H7 (cell line): ENCODE measurements at regions not wholly inside any gene's neighbourhood (a gene's known extent, or its start where the extent isn't known, plus 50 kb on each side); places are given as distances from the start of the nearest gene placed in this dataset.
"Not testable (repeated sequence)": the region's sequence is repeated elsewhere in the genome, so short reads cannot be mapped to it uniquely, and the experiment has no call there.

Experiments
- DNase-seq: peaks from one replicate; pipeline ENCODE4 v3.0.0; 2012
- H3K27me3 ChIP-seq: 2 replicates; pipeline ENCODE4 v1.6.0; 2011; ENCODE audit warnings: mild to moderate bottlenecking, low read length; ENCODE audit not compliant: control insufficient read depth, insufficient read depth
- H3K36me3 ChIP-seq: replicated peaks from 2 replicates; pipeline ENCODE4 v1.5.1; 2011; ENCODE audit warnings: low read length; ENCODE audit not compliant: control insufficient read depth, insufficient read depth
- H3K4me3 ChIP-seq: 2 replicates; pipeline ENCODE4 v1.5.1; 2011; ENCODE audit warnings: low read depth, mild to moderate bottlenecking, control low read depth, low read length, moderate library complexity; ENCODE audit not compliant: insufficient read depth

DNA sequence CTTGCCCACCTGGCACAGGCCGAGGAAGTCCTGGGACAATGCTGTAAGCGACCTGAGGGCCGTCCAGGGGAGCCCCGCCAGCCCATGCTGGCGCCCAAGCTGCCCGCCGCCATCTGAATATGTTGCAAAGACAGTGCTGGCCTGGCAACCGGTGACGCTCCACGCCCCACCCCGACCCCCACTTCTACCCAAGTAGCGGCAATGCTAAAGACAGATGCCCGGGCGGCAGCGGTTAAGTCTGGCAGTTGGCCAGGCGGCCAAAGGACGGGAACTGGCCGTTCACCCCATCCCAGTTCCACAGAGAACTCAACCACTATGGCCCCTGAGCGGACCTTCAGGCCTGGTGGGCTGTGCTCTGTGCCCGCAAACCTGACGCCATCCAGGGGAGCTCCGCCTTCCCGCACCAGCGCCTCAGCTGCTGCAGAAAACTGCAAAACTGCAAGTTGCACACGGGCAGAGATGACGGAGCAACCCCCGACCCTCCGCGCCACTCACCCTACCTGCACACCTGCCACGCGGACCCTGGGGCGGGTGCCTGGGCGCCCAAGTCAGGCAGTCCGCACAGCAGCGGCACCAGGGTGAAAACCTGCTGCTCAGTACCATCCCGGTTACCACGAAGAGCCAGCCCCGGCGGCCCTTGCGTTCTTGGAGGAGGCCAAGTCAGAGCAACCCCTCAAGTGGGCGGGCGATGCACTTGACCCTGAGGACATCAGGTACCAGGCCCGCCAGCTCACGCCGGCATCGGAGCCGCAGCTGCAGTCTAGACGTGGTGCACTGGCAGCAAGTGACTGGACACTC, 667.6 kb downstream of the SPATA31A6 start:
- not testable (repeated sequence) for H3K4me3 ChIP-seq, H3K27me3 ChIP-seq, DNase-seq, H3K36me3 ChIP-seq

DNA sequence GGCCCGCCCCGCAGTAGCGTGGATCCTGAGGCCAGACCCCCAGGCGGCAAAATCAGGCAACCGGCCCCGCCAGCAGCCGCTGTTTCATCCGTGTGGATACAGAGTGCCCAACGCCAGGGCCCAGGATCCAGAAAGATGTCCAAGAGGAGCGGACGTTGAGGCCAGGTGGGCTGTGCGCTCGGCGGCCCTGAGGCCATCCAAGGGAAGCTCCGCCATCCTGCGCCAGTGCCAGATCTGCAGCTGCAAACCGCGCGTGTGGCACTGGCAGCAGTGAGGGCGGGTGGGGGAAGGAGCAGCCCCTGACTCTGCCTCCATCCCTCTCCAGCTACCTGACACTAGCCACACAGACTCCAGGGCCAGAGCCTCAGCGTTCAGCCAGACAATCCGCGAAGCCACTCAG, 668.2 kb downstream of the SPATA31A6 start:
- not testable (repeated sequence) for H3K27me3 ChIP-seq, DNase-seq, H3K36me3 ChIP-seq, H3K4me3 ChIP-seq

DNA sequence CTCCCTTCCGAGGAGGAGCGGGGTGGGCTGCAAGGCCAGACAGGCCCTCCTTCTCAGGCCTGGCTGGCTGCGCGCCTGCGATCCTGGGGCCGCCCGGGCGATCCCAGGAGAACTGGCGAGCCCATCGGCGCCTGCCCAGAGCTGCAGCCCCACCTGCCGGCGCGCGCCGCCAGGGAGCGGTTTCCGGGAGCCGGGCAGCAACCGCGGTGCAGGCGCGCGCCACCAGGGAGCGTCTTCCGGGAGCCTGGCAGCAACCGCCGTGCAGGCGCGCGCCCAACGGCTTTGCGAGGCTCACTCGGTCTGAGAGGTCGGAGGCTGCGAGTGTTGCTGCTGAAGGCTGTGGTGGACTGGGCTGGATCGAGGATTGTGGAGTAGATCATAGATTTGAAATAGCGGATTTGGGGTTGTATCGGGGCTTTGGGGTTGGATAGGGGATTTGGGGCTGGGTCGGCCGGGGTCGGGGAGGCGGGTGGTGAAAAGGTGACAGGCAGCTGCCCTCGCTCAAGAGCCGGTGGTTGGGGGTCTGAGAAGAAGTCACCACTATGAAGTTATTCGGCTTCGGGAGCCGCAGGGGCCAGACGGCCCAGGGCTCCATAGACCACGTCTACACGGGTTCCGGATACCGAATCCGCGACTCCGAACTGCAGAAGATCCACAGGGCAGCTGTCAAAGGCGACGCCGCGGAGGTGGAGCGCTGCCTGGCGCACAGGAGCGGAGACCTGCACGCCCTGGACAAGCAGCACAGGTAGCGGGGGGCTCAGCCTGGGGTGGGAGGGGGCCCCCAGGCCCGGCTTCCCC, 668.9 kb downstream of the SPATA31A6 start:
- peak; percentile 34 for DNase-seq
- not testable (repeated sequence) for H3K27me3 ChIP-seq, H3K36me3 ChIP-seq
- peak overlapping the region; percentile 10; the same call in 1 of the 2 replicates for H3K4me3 ChIP-seq

DNA sequence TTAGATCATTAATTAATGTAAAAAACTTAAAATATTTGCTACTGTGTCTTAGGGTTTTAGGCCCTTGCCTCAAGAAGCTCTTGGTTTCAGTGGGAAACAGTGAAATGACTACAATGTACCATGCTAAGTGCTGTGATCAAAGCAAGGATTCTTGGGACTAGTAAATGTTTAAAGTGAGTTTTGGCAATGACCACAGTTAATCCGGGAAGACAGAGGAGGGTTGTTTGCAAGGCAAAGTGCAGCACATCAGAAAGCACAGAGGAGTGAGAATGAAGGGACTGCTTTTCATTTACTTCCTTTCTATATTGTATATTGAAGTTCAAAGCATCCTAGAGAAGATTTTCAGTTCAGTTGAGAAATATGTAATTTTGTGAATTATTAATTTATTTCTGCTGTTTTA, 676.7 kb downstream of the SPATA31A6 start:
- not testable (repeated sequence) for DNase-seq, H3K36me3 ChIP-seq, H3K4me3 ChIP-seq, H3K27me3 ChIP-seq

DNA sequence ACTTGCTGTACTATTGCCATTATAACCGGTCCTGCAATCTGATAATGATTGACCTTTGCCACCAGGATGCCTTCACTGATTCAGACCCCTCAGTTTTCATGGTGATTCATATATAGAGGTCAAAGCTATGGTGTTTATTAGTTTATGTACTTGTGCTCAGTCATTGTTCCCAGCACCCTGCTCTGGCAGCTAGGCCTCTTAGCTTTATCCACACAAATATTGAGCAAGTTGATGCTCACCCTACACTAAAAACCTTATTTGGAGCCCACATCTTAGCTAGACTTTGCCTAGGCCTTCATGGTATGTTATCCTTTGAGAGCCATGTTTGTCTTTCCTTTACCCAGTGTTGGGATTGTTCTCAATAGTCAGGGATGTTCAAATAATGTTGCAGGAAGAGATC, 679.0 kb downstream of the SPATA31A6 start:
- not testable (repeated sequence) for H3K27me3 ChIP-seq, H3K4me3 ChIP-seq, H3K36me3 ChIP-seq, DNase-seq
